H9 (cell line): ENCODE measurements at regions not wholly inside any gene's neighbourhood (a gene's known extent, or its start where the extent isn't known, plus 50 kb on each side); places are given as distances from the start of the nearest gene placed in this dataset.

Source experiments
- DNase-seq: peaks from one replicate; pipeline ENCODE4 v3.0.0-alpha.2; 2017
- H2AFZ ChIP-seq: one replicate; pipeline ENCODE4 v1.6.1; 2013; ENCODE audit warnings: mild to moderate bottlenecking, low read length, control low read depth, moderate library complexity
- H2AK5ac ChIP-seq: 2 replicates; pipeline ENCODE4 v1.6.1; 2013; ENCODE audit warnings: low read length, control low read depth, mixed read lengths; ENCODE audit not compliant: insufficient read length
- H2BK120ac ChIP-seq: one replicate; pipeline ENCODE4 v1.6.1; 2013; ENCODE audit warnings: low read depth, mild to moderate bottlenecking, low read length, control low read depth, inconsistent platforms; ENCODE audit not compliant: poor library complexity, severe bottlenecking
- H2BK12ac ChIP-seq: 2 replicates; pipeline ENCODE4 v1.6.1; 2013; ENCODE audit warnings: low read length, control low read depth, mixed read lengths, low read depth; ENCODE audit not compliant: insufficient read length
- H2BK15ac ChIP-seq: 2 replicates; pipeline ENCODE4 v1.6.1; 2013; ENCODE audit warnings: low read depth, low read length, control low read depth
- H2BK20ac ChIP-seq: one replicate; pipeline ENCODE4 v1.6.1; 2013; ENCODE audit warnings: low read depth, mild to moderate bottlenecking, low read length, control low read depth, inconsistent platforms; ENCODE audit not compliant: poor library complexity, severe bottlenecking
- H2BK5ac ChIP-seq: 2 replicates; pipeline ENCODE4 v1.6.1; 2013; ENCODE audit warnings: low read length, control low read depth, mixed read lengths; ENCODE audit not compliant: insufficient read length
- H3K14ac ChIP-seq: 2 replicates; pipeline ENCODE4 v1.6.1; 2013; ENCODE audit warnings: low read length, control low read depth; ENCODE audit not compliant: insufficient read depth
- H3K18ac ChIP-seq: 2 replicates; pipeline ENCODE4 v1.6.1; 2013; ENCODE audit warnings: low read depth, mild to moderate bottlenecking, mixed read lengths, low read length, control low read depth; ENCODE audit not compliant: insufficient read length
- H3K23ac ChIP-seq: 2 replicates; pipeline ENCODE4 v1.6.1; 2013; ENCODE audit warnings: low read length, control low read depth, mixed read lengths, low read depth; ENCODE audit not compliant: insufficient read length
- H3K23me2 ChIP-seq: 2 replicates; pipeline ENCODE4 v1.6.1; 2013; ENCODE audit warnings: low read depth, mild to moderate bottlenecking, mixed read lengths, low read length, control low read depth; ENCODE audit not compliant: insufficient read length, poor library complexity, severe bottlenecking
- H3K27ac ChIP-seq: 2 replicates; pipeline ENCODE4 v1.5.1; 2013; ENCODE audit warnings: low read length, control low read depth, mixed read lengths, low read depth; ENCODE audit not compliant: insufficient read length
- H3K27me3 ChIP-seq: 2 replicates; pipeline ENCODE4 v1.6.1; 2013; ENCODE audit warnings: low read length, control low read depth, inconsistent platforms; ENCODE audit not compliant: insufficient read depth
- H3K4ac ChIP-seq: 2 replicates; pipeline ENCODE4 v1.6.1; 2013; ENCODE audit warnings: low read depth, mild to moderate bottlenecking, control low read depth, inconsistent platforms, low read length, moderate library complexity
- H3K4me1 ChIP-seq: 2 replicates; pipeline ENCODE4 v1.6.1; 2013; ENCODE audit warnings: low read length, control low read depth, inconsistent platforms; ENCODE audit not compliant: insufficient read depth
- H3K4me2 ChIP-seq: 2 replicates; pipeline ENCODE4 v1.6.1; 2013; ENCODE audit warnings: low read length, control low read depth, mixed read lengths; ENCODE audit not compliant: insufficient read length, insufficient read depth
- H3K56ac ChIP-seq: 2 replicates; pipeline ENCODE4 v1.6.1; 2013; ENCODE audit warnings: low read depth, mild to moderate bottlenecking, mixed read lengths, low read length, control low read depth; ENCODE audit not compliant: insufficient read length
- H3K79me1 ChIP-seq: 2 replicates; pipeline ENCODE4 v1.6.1; 2013; ENCODE audit warnings: low read depth, mild to moderate bottlenecking, moderate library complexity, low read length, control low read depth, inconsistent platforms; ENCODE audit not compliant: insufficient read depth, poor library complexity, severe bottlenecking
- H3K79me2 ChIP-seq: 2 replicates; pipeline ENCODE4 v1.6.1; 2013; ENCODE audit warnings: low read length, control low read depth, inconsistent platforms; ENCODE audit not compliant: insufficient read depth
- H3K9ac ChIP-seq: 2 replicates; pipeline ENCODE4 v1.6.1; 2013; ENCODE audit warnings: low read length, control low read depth, mixed read lengths; ENCODE audit not compliant: insufficient read length; ENCODE audit errors: extremely low read depth
- H3K9me3 ChIP-seq: one replicate; pipeline ENCODE4 v1.6.1; 2013; ENCODE audit warnings: low read depth, low read length, inconsistent platforms; ENCODE audit not compliant: control insufficient read depth
- H3T11ph ChIP-seq: one replicate; pipeline ENCODE4 v1.6.1; 2013; ENCODE audit warnings: mild to moderate bottlenecking, low read length, control low read depth, inconsistent platforms
- H4K20me1 ChIP-seq: one replicate; pipeline ENCODE4 v1.6.1; 2013; ENCODE audit not compliant: control insufficient read depth, insufficient read length, insufficient read depth
- H4K5ac ChIP-seq: 2 replicates; pipeline ENCODE4 v1.6.1; 2013; ENCODE audit warnings: low read depth, mild to moderate bottlenecking, mixed read lengths, low read length, control low read depth; ENCODE audit not compliant: insufficient read length
- H4K8ac ChIP-seq: replicated peaks from 2 replicates; pipeline ENCODE4 v1.6.1; 2013; ENCODE audit warnings: low read length, control low read depth, mixed read lengths, low read depth; ENCODE audit not compliant: insufficient read length
- H4K91ac ChIP-seq: 2 replicates; pipeline ENCODE4 v1.6.1; 2013; ENCODE audit warnings: low read depth, mild to moderate bottlenecking, moderate library complexity, mixed read lengths, low read length, control low read depth; ENCODE audit not compliant: insufficient read length
- H3K27ac Mint-ChIP-seq, 3 experiments: 2 replicates in 2 of 3; 3 replicates in 1 of 3; pipeline ENCODE4 v1.8.0; 2020 to 2021; ENCODE audit warnings: mixed read lengths in 3 of 3, mild to moderate bottlenecking in 1 of 3, moderate library complexity in 1 of 3
- H3K27me3 Mint-ChIP-seq: 2 replicates; pipeline ENCODE4 v1.8.0; 2021; ENCODE audit warnings: low read depth, mild to moderate bottlenecking, moderate library complexity, mixed read lengths
- H3K36me3 Mint-ChIP-seq, 3 experiments: 2 replicates in 2 of 3; 3 replicates in 1 of 3; pipeline ENCODE4 v1.8.0; 2020 to 2021; ENCODE audit warnings: low read depth in 3 of 3, mixed read lengths in 3 of 3; ENCODE audit not compliant: insufficient read depth in 1 of 3
- H3K4me1 Mint-ChIP-seq, 2 experiments: 2 replicates each; pipeline ENCODE4 v1.8.0; 2020; ENCODE audit warnings: mixed read lengths in 2 of 2
- H3K4me3 Mint-ChIP-seq, 2 experiments: 2 replicates in 1 of 2; 3 replicates in 1 of 2; pipeline ENCODE4 v1.8.0; 2020 to 2021; ENCODE audit warnings: mild to moderate bottlenecking in 2 of 2, mixed read lengths in 2 of 2, moderate library complexity in 1 of 2
- H3K9me3 Mint-ChIP-seq, 2 experiments: 2 replicates in 1 of 2; 3 replicates in 1 of 2; pipeline ENCODE4 v1.8.0; 2020; ENCODE audit warnings: mild to moderate bottlenecking in 2 of 2, mixed read lengths in 2 of 2, moderate library complexity in 1 of 2
- CTCF ChIP-seq: fragments of 200-600 bp; sonication (generic); conservative IDR thresholded peaks from 3 replicates; pipeline ENCODE4 v1.8.0; 2021; ENCODE audit warnings: antibody characterized with exemption, mild to moderate bottlenecking
- WGBS: extraction: QIAGEN DNeasy Blood & Tissue Kit; methylation state at CpG from one replicate; pipeline ENCODE4 v1.1.7; 2013; ENCODE audit warnings: missing lambda C conversion rate, low lambda C conversion rate, mixed read lengths; ENCODE audit not compliant: insufficient read length; ENCODE audit errors: extremely low coverage; 5-methylcytosine and 5-hydroxymethylcytosine counted together

- no peak overlapping the region for H3K18ac ChIP-seq
- no peak overlapping the region for H3K4me2 ChIP-seq
- no peak overlapping the region for H3T11ph ChIP-seq
- no peak overlapping the region for H3K56ac ChIP-seq
- Mint-ChIP-seq H3K4me1 (peaks cover 12 to 13% of the 10 kb centered on the region in 2 experiments), H3K27ac (no peak overlapping the region), H3K36me3 (no peaks in the 10 kb centered on the region), H3K27me3 (no peaks in the 10 kb centered on the region), H3K9me3 (no peaks in the 10 kb centered on the region), H3K4me3 (no peak overlapping the region)
- WGBS: no CpG with 5 or more reads among the region's 7 CpGs
- no peak overlapping the region for H3K9ac ChIP-seq
- no peaks in the 10 kb centered on the region for H3K79me1 ChIP-seq
- H3K9me3 ChIP-seq: no peaks in the 10 kb centered on the region
- no peaks in the 10 kb centered on the region for H3K27me3 ChIP-seq
- TF ChIP-seq CTCF: no peak
- H3K23ac ChIP-seq: no peak overlapping the region
- no peaks in the 10 kb centered on the region for H4K20me1 ChIP-seq
- H2BK15ac ChIP-seq: no peak overlapping the region
- no peak overlapping the region for H4K91ac ChIP-seq
- no peak overlapping the region for H4K8ac ChIP-seq
- H3K23me2 ChIP-seq: no peaks in the 10 kb centered on the region
- H2BK120ac ChIP-seq: no peak overlapping the region
- no peak overlapping the region for H4K5ac ChIP-seq
- H2AK5ac ChIP-seq: no peak overlapping the region
- H3K14ac ChIP-seq: no peak overlapping the region
- no peaks in the 10 kb centered on the region for H3K4me1 ChIP-seq
- H3K79me2 ChIP-seq: no peaks in the 10 kb centered on the region
- no peak overlapping the region for H3K4ac ChIP-seq
- no peak for DNase-seq
- no peak overlapping the region for H2BK20ac ChIP-seq
- no peak overlapping the region for H3K27ac ChIP-seq
- H2AFZ ChIP-seq: no peak overlapping the region
- H2BK12ac ChIP-seq: no peak overlapping the region
- no peak overlapping the region for H2BK5ac ChIP-seq
These were observed 247.7 kb upstream of the ARSJ start for GRCh38 chr4:114226968-114227760.
